Transverse colon (tissue), 4 donors: ENCODE measurements at regions not wholly inside any gene's neighbourhood (a gene's known extent, or its start where the extent isn't known, plus 50 kb on each side); places are given as distances from the start of the nearest gene placed in this dataset.

ENCODE experiments used
- EP300 ChIP-seq: sonication (generic); formaldehyde crosslinking; IDR thresholded peaks from one replicate; pipeline ENCODE4 v1.6.1; 2017; ENCODE audit warnings: antibody characterized with exemption, low read depth
- POLR2A ChIP-seq: fragments of 450-650 bp; IDR thresholded peaks from one replicate; pipeline ENCODE4 v1.6.1; 2016; ENCODE audit warnings: antibody characterized with exemption, mild to moderate bottlenecking, moderate library complexity
- POLR2AphosphoS5 ChIP-seq, 3 donors: sonication (generic); formaldehyde crosslinking; IDR thresholded peaks; one replicate each; pipeline ENCODE4 v1.6.1; 2016; ENCODE audit warnings: antibody characterized with exemption in 3 of 3
- TF ChIP-seq, protein P1 (sequence below), 5 experiments: fragments of 200-600 bp in 3 of 5; fragments of 450-650 bp in 2 of 5; sonication (generic) in 3 of 5; IDR thresholded peaks; 1 replicate in 2 of 5; 2 replicates in 3 of 5; pipeline ENCODE4 v1.5.1; 2016 to 2017; ENCODE audit warnings: antibody characterized with exemption in 5 of 5, inconsistent platforms in 3 of 5, mild to moderate bottlenecking in 2 of 5, moderate library complexity in 1 of 5

DNA sequence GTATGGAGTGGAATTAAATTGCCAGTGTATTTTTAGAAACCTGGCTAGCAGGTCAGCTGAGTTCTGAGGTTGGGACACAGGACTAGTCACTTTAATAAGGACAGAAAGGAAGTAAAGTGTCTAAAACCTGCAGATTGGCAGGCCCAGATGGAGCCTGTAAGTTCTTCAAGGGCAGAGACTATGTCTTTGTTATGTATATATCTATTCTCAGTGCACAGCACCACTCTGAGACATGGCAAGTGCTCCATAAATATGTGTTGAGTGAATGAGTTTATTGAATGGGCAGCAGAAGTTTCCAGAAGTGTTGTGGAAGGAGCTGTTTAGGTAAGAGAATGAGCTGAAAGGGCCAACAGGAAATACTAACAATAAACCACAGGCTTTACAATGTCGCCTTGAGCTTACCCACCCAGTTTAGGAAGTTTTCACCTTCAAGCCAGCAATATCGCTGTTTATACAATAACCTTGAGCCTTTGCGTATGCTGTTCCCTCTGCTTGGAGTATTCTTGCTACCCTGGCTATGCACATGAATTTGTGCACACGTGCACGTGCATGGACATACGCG, 109.5 kb upstream of the TMPO start:
- TF ChIP-seq, protein P1, sequence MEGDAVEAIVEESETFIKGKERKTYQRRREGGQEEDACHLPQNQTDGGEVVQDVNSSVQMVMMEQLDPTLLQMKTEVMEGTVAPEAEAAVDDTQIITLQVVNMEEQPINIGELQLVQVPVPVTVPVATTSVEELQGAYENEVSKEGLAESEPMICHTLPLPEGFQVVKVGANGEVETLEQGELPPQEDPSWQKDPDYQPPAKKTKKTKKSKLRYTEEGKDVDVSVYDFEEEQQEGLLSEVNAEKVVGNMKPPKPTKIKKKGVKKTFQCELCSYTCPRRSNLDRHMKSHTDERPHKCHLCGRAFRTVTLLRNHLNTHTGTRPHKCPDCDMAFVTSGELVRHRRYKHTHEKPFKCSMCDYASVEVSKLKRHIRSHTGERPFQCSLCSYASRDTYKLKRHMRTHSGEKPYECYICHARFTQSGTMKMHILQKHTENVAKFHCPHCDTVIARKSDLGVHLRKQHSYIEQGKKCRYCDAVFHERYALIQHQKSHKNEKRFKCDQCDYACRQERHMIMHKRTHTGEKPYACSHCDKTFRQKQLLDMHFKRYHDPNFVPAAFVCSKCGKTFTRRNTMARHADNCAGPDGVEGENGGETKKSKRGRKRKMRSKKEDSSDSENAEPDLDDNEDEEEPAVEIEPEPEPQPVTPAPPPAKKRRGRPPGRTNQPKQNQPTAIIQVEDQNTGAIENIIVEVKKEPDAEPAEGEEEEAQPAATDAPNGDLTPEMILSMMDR (IDR thresholded peaks at IDR 0.05) = no peak
- no peak for TF ChIP-seq EP300
- no peak for TF ChIP-seq POLR2A
- TF ChIP-seq POLR2AphosphoS5 (IDR thresholded peaks at IDR 0.05) = no peak
